ENCODE measurements at regions not wholly inside any gene's neighbourhood (a gene's known extent, or its start where the extent isn't known, plus 50 kb on each side); places are given as distances from the start of the nearest gene placed in this dataset.

- H3K36me3 Mint-ChIP-seq (ENCODE audit: low read depth), result no peaks in the 10 kb centered on the region
- no peaks in the 10 kb centered on the region for H3K9me3 Mint-ChIP-seq
- no peaks in the 10 kb centered on the region for H3K4me1 Mint-ChIP-seq (ENCODE audit: low read depth)
- ChIA-PET POLR2A (no interaction called here), CTCF (no interaction called here)
- H3K27ac Mint-ChIP-seq, result no peak overlapping the region
- peaks cover 7% of the 10 kb centered on the region for H3K27me3 Mint-ChIP-seq
- H3K4me3 Mint-ChIP-seq, result no peak overlapping the region
- DNase-seq, result no peak
- no peak for ATAC-seq
- no peak for TF ChIP-seq CTCF (IDR thresholded peaks at IDR 0.05)
- intact Hi-C loops (cut with micrococcal nuclease), result no loop called here
Measured at GRCh38 chr4:155512817-155513216, 136.1 kb upstream of the MAP9 start.

DNA sequence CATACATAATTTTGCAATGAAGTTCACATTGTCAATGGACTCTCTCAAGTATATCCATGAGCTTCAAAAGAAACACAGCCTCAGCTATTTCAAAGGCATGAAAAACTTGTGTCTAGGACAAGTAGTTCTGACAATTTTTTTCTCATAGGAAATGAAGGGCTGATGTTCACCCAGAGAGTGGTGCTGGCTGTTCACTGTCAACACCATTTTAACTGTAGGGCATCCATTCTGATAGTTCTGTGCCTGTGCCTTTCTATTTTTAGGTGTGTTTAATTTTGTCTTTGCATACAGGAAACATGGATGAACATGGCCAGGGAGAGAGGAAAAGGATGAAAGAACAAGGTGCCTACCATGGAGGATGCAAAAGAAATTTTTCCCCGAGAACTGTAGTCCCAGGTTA lies 135.3 kb upstream of the MAP9 start:
- no peak overlapping the region for H3K27ac Mint-ChIP-seq
- ATAC-seq (no peak), DNase-seq (no peak)
- no peaks in the 10 kb centered on the region for H3K4me1 Mint-ChIP-seq (ENCODE audit: low read depth)
- ChIA-PET POLR2A (no interaction called here), CTCF (no interaction called here)
- H3K27me3 Mint-ChIP-seq, result peaks cover 7% of the 10 kb centered on the region
- intact Hi-C loops (cut with micrococcal nuclease), result no loop called here
- H3K9me3 Mint-ChIP-seq, result no peaks in the 10 kb centered on the region
- TF ChIP-seq CTCF (IDR thresholded peaks at IDR 0.05), result no peak
- H3K36me3 Mint-ChIP-seq (ENCODE audit: low read depth), result no peaks in the 10 kb centered on the region
- no peak overlapping the region for H3K4me3 Mint-ChIP-seq

DNA sequence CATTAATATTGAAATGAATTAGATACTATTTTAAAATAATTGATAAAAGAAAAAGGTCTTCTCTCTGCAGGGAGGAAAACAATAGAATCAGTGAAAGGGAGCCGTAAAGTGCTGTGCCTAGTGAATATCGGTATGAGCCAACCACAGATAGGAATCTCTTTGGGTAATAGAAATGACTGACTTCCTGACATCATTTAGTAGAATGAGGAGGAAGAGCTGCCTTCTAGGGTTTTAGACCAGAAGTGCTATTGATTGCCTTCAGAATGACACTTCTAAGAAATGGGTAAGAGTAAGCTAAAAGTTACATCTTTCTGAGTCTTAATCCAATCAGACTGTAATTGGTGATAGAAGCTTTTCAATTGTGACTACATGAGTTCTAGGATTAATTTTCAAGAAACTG lies 134.0 kb upstream of the MAP9 start:
- Mint-ChIP-seq H3K4me1 (ENCODE audit: low read depth) (no peaks in the 10 kb centered on the region), H3K36me3 (ENCODE audit: low read depth) (no peaks in the 10 kb centered on the region), H3K9me3 (no peaks in the 10 kb centered on the region), H3K27ac (no peak overlapping the region), H3K27me3 (peaks cover 7% of the 10 kb centered on the region), H3K4me3 (no peak overlapping the region)
- no peak for TF ChIP-seq CTCF (IDR thresholded peaks at IDR 0.05)
- POLR2A ChIA-PET, result no interaction called here
- ATAC-seq (peak; percentile 20), DNase-seq (no peak)
- CTCF ChIA-PET, result interaction anchor here (1.3 kb wide), 1 partner anchor 64 kb away, joined by 3 read pairs; no protein-coding TSS in a partner anchor
- intact Hi-C loops (cut with micrococcal nuclease), result no loop called here

GRCh38 chr4:155509555-155509954 lies 132.8 kb upstream of the MAP9 start:
- ChIA-PET POLR2A (interaction anchor here (0.7 to 1.2 kb wide), 2 partner anchors 10 to 34 kb away, joined by 3 read pairs; no protein-coding TSS in a partner anchor), CTCF (no interaction called here)
- ATAC-seq, result no peak
- peaks cover 6% of the 10 kb centered on the region for H3K27me3 Mint-ChIP-seq
- no peaks in the 10 kb centered on the region for H3K9me3 Mint-ChIP-seq
- H3K27ac Mint-ChIP-seq, result no peak overlapping the region
- no peak for TF ChIP-seq CTCF (IDR thresholded peaks at IDR 0.05)
- H3K4me1 Mint-ChIP-seq (ENCODE audit: low read depth), result no peaks in the 10 kb centered on the region
- intact Hi-C loops (cut with micrococcal nuclease), result no loop called here
- no peaks in the 10 kb centered on the region for H3K36me3 Mint-ChIP-seq (ENCODE audit: low read depth)
- DNase-seq, result no peak
- H3K4me3 Mint-ChIP-seq, result no peak overlapping the region

DNA sequence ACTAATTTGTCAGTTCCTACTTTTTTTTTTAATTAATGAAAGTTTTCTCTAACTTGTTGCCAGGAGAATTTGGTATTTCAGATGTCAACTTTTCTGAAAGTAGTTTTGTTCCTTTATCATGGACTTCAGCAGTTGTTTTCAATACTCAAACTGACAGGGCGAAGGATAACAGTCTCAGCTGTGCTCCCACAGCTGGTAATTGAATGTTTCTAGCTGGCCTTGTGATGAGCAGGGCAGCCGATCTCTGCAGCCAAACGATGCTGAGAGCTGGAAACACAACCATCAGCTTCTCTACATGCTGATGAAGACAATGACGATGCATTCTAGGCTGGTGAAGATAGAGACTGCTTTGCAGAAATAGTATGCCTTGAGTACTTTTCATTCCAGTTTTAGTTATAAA lies 130.0 kb upstream of the MAP9 start:
- Mint-ChIP-seq H3K27ac (no peak overlapping the region), H3K4me1 (ENCODE audit: low read depth) (no peaks in the 10 kb centered on the region), H3K36me3 (ENCODE audit: low read depth) (no peaks in the 10 kb centered on the region), H3K9me3 (no peaks in the 10 kb centered on the region), H3K4me3 (no peak overlapping the region), H3K27me3 (peaks cover 5% of the 10 kb centered on the region)
- intact Hi-C loops (cut with micrococcal nuclease), result no loop called here
- ChIA-PET POLR2A (no interaction called here), CTCF (no interaction called here)
- DNase-seq (no peak), ATAC-seq (no peak)
- no peak for TF ChIP-seq CTCF (IDR thresholded peaks at IDR 0.05)
